NCI-H2227 (cell line): ENCODE measurements at regions not wholly inside any gene's neighbourhood (a gene's known extent, or its start where the extent isn't known, plus 50 kb on each side); places are given as distances from the start of the nearest gene placed in this dataset.

Experiments used
- DNase-seq: peaks from one replicate; lab custom pipeline; 2025; ENCODE audit not compliant: unreplicated experiment; lab: John Stamatoyannopoulos, UW

DNA sequence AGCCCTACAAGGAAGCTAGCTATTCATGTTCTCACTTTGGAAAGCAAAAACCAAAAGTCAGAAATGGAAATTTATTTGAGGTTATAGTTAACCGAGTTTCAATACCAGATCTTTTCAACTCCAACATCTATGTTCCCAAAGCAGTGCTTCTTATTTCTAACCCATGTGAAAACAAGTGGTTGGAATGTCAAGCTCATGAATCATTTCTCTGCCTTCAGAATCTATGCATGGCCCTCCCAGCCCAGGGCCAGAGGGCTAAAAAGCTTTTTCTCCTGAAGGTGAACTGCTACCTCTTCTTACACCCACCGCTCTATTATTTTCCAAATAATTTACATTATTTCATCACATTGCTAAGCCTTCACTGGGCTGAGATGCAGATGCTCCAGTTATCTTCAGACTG is 158.4 kb downstream of the SP3 start:
- no peak for DNase-seq

DNA sequence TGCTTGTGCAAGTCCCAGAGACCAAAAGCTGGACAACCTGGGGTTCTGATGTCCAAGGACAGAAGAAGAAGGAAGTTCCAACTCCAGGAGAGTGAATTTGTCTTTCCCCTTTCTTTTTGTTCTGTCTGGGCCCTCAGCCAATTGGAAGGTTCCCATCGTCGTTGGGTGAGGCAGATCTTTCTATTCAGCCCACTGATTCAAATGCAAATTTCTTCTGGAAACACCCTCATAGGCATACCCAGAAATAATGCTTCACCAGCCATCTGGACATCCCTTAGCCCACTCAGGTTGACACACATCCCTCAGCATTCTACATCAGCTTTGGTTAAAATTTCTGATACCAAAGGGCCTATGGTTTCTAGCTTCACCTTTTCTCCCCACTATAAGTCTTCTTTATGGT is 156.5 kb downstream of the SP3 start:
- no peak for DNase-seq

DNA sequence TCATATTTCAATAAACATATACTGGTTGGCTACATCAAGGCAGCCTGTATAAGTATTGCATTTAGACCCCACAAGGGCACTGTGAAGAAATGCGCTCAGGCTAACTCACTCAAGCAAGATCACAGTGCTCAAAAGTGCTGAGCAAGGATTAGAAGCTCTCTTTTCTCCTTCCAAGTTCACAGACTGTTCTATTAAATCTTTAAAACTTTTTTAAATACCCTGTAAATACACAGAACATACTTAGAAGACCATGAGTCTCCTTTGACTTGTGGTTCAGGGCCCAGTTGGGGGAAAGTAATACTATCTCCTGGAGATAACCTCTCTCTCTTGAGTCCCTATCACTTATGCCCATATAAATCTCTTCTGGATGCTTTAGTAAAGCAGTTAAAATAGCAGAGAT is 152.9 kb downstream of the SP3 start:
- no peak for DNase-seq

DNA sequence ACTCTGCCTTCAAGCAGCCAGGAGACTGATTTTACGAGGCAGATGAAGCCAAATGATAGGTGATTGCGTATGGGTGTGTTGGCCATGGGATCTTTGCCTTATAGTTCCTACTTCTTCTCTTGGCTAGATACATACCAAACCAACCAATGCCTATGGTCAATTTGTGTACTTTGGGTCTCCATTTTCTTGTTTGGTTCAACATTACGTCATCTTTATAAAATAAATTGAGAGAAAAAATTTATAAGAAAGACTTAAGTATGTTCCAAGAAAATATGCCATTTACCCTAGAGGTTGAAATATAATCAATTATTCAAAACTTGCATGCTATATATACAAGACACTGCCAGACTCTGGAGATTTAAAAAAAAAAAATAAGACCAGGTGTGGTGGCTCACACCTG is 150.9 kb downstream of the SP3 start:
- DNase-seq, result no peak

DNA sequence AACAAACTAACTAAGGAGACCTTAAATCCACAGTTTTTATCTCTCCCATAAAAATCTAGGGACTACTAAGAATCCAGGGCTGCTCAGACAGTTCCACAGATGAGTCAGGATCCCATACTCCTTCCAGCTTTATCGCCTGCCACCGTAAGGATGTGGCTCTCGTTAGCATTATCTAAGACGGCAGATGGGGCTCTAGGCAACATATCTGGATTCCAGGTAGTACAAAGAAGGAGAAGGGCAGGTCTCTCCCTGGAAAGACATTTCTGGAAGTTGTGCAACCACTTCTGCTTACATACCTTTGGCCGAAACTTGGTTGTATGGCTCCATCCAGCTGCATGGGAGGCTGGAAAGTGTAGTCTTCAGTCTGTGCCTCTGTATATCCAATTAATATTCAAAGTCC is 149.4 kb downstream of the SP3 start:
- DNase-seq, result no peak

DNA sequence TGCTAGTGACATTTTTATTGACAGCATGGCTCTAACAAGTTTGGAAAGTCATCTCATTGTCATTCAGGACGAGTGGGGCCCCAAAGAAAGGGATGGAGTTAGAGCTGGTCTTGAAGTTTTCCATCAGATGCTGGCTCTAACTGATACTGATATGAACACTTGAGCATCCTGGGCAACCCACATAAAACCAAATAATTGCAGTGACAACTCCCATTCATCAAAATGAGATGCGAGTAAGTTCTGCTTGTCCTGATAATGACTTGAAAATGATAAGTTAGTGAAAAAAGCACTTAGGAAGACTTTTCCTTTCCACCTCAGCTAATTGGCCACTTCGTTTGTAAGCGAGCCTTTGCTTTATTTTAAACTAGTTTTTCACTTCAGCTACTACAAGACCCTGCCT is 147.6 kb downstream of the SP3 start:
- peak; percentile 24 for DNase-seq

DNA sequence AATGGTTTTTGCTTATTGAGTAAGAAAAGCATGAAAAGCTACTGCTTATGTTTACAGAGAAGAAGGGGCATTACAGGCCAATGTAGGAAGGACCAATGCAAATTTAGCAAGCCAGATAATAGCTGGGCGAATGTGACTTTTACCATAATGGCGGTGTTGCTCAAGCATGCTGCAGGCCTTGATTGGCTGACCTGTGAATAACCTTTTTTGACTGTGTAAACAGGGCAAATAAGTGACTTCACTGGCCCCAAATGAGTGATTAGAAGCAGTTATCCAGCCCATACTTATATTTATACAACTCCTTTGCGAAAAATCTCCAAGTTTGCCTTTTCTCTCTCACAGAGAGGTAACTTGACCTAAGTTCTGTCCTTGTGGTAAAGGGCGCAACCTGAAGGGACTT is 146.9 kb downstream of the SP3 start:
- DNase-seq, result no peak

DNA sequence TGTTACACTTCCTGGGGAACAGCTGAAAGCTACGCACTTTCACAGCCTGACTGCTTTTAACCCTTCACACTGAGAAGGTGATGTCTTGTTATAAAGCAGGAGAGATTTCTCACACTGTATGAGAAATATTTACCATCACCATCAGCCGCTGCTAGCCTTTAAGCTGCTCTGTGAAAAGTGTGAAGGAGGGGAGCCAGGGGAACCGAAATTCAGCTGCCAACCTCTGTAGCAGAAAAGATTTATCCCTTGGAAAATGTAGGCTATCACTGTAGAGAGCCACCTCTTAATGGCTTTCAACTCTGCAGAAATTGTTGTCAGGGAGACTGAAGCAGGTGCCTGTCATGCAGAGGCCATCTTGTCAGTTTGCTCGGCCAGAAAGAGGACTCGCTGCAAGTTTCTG is 145.3 kb downstream of the SP3 start:
- peak; percentile 88 for DNase-seq

DNA sequence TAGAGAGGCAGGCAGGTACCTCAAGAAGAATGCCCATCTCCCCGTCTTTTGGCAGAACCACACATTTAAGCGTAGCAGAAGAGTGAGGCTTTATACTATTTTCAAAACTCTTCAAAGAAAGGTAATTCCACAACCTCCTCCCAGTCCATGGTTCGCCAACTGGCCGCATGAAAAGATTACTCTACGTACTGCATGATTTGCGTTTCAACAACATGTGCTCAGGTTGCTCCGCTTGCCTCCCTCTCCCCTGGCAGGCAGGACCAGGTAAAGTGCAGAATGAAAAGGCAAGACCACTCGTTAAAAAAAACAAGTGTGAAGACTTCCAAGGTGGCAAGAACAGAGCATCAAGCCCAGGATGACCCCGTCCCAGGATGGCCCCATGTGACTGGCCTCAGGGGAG is 143.7 kb downstream of the SP3 start:
- DNase-seq, result no peak

DNA sequence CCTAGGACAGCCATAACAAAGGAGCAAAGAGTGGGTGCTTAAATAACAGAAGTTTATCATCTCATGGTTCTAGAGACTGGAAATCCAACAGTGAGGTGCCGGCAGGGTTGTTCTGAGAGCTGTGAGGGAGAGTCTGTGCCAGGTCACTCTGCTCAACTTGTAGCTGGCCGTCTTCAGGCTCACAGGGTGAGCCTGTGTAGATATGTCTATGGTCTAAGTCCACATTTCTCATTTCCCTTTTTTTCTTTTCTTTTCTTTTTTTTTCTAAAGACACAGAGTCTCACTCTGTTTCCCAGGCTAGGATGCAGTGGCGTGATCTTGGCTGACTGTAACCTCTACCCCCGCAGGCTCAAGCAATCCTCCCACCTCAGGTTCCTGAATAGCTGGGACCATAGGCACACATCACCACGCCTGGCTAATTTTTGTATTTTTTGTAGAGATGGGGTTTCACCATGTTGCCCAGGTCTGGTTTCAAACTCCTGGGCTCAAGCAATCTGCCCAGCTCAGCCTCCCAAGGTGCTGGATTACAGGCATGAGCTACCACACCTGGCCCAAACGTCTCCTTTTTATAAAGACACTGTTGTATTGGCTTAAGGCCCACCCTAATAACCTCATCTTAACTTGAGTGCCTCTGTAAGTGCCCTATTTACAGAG is 142.2 kb downstream of the SP3 start:
- DNase-seq, result no peak

DNA sequence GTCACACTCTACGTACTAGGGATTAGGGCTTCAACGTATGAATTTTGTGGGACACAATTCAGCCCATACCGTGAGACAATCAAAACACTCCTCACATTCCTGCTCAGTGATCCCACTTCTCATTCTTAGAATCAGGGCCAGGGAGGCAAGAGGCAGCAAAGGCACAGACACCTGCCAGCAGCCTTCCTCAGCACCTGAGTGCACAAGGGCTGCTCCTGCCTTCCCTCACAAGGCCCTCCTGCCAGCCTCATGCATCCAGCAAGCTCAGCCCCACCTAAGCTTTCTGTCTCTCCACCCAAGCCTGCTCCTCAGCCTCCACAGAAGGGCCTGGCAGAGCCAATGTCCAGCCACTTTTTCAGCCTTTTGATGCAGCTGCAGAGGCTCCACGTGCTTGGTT is 141.6 kb downstream of the SP3 start:
- no peak for DNase-seq

DNA sequence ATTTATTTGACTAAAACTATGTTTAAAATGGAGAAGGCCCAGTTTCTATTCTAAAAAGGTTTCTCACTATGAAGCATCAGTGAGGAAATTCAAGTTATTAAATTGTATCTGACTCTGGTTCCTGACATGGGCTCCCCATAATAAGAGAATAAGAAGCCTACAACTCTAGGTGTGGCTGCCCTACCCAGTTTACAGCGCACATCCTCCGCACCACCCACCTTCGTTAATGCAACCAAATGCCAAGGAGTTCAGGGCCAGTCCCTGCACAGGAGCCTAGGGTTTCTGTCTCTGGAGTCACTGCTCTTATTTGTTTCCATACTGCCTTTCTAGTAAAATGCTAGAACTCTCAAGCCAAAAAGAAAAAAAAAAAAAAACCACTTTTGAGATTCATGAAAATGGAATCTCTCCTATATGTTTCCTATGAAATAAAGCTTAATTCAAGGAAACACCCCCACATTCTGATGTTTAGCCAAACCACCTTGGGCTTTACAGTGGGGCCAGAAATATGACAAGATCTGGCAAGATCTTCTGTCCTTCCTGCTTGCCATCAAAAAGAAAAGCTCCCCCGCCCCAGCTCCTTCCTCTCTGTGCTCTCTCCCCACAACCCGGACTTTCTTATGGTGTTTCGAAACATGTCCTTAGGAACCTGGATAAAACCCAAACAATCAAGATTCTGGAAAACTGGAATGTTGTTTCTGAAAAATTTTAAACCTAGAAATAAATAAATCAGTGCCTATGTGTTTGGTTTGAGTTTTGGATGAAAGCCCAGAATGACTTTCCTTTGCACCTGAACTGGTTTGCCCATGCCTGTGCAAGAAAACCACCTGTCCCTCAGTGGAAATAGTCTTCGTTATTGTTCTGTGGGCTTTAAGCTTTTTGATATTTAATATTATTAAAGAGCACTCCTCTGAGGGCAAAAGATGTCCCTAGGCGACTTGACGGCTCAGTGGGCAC is 136.7 kb downstream of the SP3 start:
- no peak for DNase-seq

DNA sequence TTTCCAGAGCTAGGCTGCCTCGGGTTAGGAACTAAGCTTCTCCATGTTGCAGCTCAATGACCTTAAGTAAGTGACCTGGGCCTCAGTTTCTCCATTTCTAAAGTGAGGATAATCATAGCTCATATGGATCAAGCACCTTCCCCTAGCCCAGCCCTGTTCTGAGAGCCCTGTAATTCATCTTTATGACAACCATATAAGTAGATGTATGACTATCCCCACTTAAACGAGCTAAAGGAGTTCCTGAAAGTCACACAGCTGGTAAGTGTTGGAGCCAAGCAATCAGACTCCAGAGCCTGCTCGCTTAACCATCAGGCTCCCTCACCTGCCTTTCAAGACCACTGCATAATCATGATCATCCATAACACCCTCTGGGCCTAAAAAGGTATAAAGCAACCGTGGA is 135.4 kb downstream of the SP3 start:
- DNase-seq, result no peak

DNA sequence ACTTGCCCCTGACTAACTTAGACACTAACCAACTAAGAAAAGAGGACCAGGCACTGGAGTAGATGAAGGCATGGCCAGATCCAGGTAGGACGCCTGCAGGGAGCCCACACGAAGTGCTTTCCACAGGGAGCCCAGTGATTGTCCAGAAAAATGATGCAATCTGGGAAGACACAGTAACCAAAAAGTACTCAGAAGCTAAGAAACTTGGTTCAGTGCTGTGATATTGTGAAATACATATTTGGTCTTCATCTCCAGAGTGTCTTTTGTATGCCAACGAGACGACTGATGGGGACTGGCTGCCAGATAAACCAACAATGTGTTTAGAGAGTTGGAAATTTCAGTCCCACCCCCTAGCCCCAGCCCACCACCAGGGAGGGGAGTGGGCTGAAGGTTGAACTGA is 135.0 kb downstream of the SP3 start:
- DNase-seq, result no peak

DNA sequence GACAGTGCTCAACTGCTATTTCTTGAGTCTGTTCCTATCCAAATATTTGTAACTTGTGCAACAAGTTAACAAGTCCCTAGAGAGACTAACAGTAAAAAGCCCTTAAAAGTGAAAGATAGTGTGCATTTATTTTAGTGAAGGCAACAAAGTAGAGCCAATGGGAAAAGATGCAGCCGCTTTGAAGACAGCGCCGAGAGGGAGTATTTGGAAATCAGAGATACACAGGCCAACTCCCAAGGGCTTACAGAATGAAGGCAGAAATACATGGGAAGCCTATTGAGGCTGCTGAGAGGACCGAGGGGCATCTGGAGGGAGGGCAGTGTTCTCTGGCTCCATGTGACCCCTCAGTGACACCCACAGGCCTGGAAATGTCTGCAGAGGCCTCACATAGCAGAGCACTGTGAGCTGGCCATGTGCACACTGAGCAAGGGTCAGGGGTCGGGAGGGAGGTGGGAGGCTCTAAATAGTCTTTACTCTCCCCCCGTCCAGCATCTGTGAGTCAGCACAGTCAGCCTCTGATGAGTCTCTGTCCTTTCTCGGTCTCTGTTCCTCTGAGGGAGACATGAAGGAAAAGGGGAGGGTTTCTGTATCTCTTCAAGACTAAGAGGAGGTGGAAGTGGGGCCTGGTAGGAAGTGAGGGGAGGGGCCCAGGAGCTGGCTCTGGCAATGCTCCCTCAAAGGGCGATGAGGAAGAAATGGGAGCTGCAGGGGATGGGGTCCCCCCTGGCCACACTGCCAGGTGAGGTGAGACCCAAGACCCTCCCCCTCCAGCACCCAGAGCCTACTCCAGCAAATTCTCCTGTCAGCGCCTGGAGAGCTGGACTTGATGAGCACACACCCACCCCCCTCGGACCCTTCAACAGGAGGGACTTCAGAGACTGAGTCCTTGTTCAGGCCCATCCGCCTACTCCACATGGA is 133.6 kb downstream of the SP3 start:
- no peak for DNase-seq

DNA sequence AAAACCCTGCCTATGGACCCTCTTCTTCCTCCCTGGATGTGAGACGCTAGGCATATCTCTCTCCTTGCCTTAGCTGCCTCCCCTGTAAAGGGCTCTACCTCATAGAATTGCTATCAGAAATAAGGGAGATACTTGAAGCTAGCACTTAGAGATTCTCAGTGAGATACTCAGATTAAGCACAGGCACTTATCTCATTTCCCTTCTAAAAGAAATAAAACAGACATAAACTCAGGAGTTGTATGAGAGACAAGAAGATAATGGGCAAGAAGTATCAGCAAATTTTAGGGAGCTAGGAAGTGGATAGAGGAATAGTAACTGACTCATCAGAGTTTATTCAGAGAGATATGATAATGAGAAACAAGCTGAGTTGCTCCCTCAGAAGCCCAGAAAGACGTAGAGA is 131.0 kb downstream of the SP3 start:
- no peak for DNase-seq

DNA sequence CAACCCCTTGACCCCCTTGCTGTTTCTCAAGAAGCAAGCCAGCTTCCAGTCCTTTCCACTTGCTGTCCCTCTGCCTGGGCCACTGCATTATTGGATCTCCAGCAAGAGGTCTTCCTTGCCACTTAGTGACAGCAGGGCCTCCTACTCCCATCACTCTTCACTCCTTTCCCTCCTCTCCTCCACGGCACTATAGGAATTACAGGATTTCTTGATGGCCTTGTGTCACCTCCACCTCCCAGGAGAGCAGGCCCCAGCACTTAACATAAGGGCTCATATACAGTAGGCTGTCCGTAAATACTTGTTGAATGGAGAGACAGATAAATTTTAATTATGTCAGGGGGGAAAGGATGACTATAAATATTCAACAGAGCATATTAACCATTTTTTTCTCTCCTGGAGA is 129.4 kb downstream of the SP3 start:
- DNase-seq, result no peak

DNA sequence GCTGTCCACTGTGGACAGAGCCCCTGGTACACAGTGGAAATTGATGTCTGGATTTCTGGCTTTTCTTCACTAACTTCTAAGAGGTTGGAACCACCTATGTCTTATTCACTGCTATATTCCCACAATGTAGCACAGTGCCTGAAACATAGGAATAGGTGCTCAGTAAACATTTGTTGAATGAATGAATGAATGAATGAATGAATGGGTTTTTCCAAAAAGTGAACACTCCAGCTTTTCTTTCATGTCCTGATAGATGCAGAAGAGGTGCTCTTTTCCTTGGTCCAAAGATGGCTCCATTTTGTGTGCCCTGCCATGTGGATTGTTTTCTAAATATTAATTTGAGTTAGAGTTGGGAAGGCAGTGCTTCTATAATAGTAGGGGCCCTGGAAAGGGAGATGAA is 124.1 kb downstream of the SP3 start:
- DNase-seq, result no peak

DNA sequence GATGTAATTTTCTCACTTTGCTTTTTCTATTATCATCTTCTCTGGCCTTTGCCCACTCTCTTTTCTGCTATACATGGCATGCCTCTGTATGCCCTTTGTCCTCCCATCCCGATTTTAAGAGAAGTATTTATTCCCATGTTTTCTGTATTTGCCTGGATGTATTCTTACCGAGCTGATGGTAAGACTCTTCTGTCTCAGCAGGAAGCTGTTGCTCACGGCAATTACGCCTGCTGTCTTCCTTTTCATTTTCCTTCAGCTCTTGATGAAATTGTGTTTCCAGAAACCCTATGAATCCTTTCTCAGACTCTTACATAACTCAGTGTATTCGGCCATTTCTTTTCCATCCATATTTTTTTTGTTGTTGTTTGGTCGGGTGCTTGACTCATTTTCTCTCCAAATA is 121.6 kb downstream of the SP3 start:
- DNase-seq, result peak; percentile 88

DNA sequence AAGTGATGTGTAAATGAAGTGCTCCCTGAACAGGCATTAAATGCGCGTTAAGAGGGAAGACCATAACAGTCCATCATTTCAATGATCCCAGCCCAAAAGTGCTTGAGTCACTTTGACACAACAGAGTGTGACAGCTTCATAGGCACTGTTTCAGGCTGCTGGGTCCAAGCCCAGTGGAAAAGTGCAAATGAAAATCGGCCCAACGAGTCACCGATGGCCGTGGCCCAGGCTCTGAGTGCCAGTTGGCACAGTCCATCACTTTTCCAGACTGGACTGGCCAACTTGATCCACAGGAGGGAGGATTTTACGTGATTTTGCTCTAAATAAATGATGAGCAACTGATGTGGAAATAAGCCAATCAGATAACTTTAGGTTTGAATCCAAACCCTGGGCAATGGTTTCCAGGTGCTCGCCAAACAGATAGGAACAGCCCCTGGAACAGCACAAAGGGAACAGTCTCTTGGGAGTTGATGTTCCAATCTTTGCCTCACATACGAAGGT is 114.0 kb downstream of the SP3 start:
- no peak for DNase-seq

DNA sequence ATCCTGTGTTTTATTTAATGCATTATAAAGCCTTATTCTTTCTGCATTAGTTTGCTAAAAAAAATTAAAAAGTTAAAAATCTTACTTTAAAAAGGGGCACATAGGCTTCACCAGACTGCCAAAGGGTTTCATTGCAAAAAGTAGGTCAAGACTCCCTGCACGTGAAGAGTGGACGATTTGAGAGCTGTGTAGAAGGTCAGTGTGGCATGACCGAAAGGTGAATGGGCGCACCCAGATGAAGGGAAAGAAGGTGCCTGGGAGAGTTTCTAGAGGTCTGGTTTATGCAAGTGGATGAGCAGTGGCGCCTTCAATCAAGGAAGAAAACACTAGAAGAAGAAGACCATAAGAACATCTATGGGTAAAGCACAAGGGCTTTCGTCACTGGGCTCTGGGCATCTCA is 111.0 kb downstream of the SP3 start:
- DNase-seq, result no peak
